Endometrium (tissue), 2 donors: ENCODE measurements at regions not wholly inside any gene's neighbourhood (a gene's known extent, or its start where the extent isn't known, plus 50 kb on each side); places are given as distances from the start of the nearest gene placed in this dataset.

Experiments used
- FAIRE-seq: peaks from 2 replicates; lab custom pipeline; 2012; peaks lifted over from hg19 to GRCh38; lab: Jason Lieb, UNC
- donor health status: control.
- donor health status: control.

DNA sequence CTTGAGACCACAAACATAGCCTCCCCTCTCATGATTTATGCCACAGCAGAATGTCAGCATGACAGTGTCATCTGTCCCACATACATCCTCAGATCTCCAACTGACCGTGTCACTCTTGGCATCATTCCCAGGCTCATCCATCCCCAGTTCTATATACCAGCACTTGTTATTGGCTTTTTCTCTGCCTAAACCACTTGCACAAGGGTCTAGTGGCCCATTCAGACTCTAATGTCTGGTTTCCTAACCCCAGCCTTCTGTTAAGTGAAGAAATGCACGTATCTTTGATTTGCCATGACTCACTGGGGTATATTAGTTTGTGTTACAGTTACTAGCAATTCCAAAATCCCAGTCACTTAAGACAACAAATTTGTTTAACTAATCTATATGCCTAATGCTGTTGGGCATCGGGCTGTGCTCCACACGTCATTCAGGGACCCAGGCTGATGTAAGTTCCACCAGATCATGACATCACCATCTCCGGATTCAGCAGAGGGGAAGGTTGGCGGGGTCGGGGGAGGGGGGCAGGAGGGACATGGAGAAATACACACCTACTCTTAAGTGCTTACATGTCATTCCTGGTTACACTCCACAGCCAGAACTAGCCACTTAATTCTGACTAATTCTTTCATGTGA, 517.4 kb downstream of the BUD13 start:
- no peak for FAIRE-seq

DNA sequence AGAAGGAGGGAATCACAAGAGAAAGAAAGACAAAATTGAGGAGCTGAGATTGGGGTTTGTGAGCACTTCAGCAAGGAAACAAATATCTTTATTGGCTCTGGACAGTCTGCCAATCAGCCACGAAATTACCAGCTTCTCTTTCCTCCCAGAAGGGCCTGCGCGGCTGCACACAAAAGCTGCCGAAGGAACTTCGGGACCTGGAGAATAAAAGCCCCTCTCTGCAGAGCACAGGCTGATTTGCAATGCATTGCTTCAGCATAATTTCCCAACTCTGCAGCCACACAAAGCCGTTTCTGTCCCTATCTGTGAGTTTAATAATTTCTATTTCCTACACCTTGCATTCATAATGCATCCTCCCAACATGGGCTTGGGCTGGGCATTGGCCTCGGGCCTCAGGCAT, 522.6 kb downstream of the BUD13 start:
- FAIRE-seq = no peak

DNA sequence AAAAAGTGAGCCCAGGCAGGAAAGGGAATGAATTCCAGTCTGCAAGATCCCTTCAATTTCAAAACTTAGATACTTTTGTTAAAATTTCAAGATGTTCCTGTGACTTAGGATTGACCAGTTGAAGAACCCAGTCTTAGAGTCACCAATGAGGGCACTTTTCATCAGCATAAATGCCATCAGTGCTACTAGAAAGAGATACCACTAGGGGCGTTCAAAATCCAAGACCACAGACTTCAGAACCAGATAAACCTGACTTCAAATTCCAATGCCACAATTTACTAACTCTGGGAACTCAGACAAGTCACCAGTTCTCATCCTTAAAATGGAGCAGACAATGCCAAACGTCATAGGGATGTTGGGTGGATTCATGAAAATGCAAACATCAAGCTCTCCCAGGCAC, 523.2 kb downstream of the BUD13 start:
- no peak for FAIRE-seq

DNA sequence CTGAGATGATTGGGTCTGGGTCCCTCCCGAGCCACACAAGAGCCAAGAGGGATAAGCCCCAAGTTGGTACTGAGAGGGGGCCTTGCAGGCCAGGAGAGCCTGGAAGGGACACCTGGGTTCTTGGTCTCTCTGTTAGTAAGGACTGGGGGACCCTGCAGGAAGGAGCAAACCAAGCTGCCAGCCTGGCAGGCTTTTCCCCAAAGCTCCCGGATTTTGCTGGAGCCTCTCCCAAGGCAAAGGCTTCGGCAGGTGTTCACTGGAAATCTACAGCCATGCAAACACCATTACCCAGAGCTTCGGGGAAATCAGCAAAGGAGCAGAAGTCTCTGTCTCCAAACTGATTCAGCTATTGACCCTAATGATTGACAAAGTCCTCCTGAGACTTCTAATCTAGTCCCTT, 527.9 kb downstream of the BUD13 start:
- FAIRE-seq = no peak

DNA sequence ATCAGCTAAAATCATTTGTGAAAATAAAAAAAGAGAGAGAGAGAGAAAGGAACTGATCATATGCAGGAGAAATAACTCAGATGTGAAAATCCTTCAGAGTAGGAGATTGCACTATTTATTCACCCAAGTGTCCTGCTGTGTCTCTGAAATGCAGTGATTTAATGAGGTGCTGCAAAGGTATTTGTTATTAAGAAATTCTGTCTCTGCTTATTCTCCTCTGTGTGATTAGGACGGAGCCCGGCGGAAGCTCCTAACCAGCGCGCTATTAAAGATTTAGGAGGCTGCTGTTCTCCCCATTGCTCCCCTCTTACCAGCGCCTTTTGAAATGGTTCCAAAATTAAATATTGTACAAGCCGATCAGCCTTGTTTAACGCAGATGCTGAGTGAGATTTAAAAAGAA, 528.3 kb downstream of the BUD13 start:
- FAIRE-seq = no peak

DNA sequence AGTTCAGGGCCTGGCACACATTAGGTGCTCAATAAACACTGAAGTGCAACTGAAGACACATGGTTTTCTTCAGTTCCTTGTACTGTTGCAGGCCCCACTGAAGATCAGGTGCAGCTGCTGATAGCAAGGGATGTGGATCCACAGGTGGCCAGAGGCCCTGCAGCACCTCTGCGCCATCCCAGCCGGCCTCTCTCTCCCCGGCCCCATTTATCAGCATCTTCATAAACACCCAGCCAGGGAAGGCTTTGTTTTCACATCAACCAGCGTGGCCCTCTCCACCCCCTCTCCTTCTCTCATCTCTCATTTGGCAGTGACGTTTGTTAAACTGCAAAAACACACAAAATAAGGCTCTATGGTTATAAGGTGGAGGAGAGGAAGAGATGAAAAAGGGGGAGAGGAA, 528.8 kb downstream of the BUD13 start:
- no peak for FAIRE-seq

DNA sequence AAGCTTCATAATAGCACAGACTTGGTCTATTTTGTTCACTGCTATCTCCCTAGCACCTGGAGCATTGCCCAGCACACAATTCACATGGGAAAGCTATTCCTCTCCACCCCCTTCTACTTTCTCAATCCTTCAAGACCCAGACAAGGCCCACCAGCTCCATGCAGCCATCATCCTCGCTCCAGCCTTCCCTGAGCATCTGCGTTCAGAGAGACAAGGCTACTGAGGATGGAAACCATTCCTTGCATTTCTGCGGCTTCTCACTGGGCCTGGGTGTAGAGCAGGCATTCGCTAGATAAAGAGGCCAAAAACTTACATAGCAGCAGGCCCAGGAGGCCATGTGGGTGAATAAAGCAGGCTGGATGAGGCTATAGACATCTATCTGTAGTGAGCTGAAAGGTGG, 530.8 kb downstream of the BUD13 start:
- FAIRE-seq = no peak

DNA sequence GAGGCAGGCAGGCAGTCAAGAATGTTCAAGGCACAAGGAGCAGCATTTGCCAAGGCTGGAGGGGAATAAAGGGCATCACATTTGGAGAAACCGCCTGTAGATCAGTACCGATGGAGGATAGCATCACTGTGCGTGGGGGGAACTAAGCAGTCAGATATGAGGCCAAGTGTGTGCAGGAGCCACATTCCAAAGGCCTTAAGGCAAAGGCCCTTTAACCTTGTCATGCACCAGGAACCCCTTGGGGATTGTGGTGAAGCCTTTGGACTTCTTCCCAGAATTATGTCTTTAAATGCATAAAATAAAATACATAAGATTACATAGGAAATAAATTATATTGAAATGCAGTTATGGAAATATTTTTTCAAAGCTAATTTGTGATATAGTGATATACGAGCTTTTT, 532.1 kb downstream of the BUD13 start:
- FAIRE-seq = no peak

DNA sequence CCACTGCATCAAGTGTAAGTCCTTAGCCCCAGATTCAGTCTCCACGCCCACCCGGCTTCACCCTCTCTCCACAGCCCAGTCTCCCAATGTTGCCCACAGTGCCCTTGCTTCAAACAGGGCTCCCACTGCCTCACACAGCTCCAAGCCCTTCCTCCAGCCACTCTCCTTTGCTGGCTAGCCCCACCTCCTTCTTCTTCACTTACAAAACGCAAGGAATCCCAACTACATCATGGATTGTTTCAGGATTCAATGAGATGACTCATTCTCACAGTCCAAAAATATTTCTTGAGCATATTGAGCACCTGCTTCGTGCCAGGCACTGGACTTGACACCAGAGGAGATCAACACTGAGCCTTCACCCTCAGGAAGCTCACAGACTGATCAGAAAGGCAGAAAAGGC, 533.5 kb downstream of the BUD13 start:
- FAIRE-seq = no peak

DNA sequence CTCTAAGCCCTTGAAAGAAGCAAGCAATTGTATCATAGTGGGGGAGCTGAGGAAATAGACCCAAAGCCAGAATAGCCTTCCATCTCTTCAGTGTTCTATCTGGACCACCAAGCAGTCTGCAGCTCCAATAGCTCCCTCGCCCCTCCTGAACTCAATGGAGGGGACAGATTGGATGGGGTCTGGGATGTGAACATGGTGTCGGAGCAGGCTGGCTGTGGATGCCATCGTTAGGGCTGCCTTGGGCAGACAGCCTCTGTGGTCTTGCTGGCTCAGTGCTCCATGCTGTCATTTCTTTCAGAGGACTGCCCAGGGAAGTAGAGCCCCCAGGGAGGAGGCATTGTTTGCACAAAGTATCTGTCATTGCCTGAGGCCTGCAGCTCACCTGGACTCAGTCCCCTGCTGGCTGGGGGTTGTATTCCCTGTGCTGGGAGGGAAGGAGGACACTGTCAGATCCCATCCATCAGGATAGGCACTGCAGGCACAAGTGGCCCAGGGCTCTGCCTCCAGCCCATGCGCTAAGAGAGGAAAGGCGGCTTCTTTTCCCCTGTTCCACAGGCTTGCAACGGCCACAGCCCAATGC, 537.7 kb downstream of the BUD13 start:
- FAIRE-seq = no peak

DNA sequence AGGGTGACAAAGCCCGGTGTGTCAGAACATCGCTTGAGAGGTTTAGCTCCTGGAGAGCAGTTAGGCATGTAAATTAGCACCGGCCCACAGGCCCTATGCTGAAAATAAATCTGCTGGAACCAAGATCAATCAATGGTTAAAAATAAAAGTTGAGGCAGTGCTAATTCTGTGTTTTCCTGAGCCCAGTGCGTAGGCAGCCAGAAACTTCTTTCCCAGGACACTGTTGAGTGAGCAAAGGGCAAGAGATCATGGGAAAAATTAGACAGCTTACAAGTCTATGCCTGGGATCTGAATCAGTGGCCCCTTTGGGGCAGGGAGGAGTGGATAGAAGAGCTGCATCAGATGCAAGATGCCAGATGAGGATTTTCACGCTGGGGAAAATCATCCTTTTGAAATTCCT, 539.2 kb downstream of the BUD13 start:
- no peak for FAIRE-seq

DNA sequence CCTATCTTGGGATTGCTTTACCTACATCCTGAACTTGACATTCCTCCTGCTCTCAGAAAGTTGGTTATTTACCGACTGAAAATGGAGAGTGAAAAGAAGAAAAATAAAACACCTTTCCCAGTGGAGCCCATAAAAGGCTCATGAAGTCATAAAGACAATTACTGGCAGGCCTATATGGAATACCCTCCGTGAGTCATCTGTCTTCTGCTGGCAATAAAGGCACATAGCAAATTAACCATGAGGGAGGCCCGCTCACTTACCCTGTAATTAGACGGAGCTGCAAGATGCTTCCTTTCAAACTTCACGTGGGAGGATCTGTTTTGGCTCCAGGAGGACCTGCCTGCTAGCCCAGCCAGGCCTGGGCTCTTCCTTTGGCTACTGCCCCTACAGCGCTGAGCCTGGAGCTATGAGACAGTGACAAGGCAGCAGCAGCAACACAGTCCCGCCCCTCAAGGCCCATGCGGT, 540.4 kb downstream of the BUD13 start:
- no peak for FAIRE-seq

DNA sequence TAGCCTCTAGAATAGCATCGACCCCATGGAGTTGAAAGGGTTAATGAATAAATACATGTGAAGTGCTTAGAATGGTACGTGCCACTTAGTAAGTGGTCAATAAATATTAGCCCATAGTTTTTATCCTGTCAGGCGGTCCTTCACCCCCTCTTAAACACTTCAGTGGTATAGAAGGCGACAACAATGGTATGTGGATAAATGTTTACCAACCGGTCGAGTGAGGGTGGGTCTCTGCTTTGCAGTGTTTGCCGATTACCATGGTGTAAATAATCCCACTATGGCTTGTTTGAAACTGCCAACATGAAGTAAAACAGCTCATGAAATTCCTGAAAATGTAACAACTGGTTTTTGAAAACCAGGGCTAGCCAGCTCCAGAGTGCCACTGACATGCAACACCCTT, 541.2 kb downstream of the BUD13 start:
- no peak for FAIRE-seq

DNA sequence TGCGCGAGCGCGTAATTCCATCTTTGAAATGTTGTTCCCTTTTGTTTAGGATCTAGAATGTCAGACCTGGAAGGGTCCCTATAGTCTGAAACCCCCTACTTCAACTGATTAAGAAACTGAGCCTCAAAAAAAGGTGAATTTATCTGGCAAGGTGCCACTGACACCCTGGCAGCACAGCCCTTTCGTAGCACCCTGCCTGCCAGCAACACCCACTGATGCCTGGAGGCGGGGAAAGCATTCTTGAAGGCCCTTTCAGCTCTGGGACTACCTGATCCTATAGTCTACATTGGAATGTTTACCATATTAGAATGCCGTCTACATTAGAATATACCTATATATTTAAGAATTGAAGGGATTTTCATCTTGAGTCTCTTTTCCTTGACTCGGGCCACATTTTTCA, 542.3 kb downstream of the BUD13 start:
- no peak for FAIRE-seq

DNA sequence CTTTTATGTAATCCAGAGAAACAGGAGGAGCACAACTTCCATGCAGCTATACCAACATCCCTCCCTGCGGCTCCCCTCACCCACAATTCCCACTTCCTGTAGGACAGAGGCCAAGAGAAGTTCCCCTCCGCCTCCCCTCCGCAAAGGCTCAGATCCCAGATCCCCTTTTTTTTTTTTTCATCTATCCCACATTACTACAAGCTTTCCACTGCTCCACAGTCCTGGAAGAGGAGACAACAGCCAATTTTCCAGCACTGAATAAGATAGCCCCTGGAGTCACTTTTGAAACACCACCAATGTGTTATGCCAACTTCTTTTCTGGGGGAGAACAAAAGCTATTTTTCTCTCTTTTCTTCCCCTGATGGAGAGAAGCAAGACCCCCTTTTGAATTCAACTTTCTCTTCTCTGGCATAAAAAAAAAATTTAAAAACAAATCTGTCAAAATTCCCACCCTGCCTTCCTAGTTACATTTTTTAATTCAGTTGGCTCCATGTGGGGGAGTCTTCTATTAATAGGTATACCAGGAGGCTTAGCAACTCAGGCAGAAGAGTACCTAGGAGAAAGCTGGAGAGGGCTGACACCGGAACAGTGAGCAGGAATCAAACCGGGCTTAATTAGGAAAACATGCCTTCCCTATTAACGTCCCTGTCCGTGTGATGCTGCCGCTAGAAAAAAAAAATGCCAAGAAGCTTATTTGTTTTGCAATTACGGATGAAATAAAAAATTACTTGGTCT, 543.4 kb downstream of the BUD13 start:
- no peak for FAIRE-seq

DNA sequence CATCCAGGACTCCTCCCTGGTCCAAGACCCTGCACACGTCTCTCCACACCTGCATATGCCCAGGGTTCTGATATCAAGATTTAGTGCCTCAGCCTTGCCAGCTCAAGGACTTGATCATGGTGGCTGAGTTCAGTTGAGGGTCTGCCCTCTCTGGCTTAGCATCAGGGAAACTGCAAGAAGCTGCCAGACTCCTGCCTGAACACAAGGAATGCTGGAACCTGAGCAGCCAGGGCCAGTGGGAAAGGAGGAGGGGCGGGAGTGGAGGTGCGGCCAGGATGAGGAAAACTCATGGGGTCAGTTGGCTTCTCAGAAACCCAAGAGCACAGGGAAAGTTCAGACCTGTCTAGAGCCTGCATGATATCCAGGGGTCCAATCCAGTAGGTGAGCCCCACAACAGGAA, 546.1 kb downstream of the BUD13 start:
- FAIRE-seq = no peak

DNA sequence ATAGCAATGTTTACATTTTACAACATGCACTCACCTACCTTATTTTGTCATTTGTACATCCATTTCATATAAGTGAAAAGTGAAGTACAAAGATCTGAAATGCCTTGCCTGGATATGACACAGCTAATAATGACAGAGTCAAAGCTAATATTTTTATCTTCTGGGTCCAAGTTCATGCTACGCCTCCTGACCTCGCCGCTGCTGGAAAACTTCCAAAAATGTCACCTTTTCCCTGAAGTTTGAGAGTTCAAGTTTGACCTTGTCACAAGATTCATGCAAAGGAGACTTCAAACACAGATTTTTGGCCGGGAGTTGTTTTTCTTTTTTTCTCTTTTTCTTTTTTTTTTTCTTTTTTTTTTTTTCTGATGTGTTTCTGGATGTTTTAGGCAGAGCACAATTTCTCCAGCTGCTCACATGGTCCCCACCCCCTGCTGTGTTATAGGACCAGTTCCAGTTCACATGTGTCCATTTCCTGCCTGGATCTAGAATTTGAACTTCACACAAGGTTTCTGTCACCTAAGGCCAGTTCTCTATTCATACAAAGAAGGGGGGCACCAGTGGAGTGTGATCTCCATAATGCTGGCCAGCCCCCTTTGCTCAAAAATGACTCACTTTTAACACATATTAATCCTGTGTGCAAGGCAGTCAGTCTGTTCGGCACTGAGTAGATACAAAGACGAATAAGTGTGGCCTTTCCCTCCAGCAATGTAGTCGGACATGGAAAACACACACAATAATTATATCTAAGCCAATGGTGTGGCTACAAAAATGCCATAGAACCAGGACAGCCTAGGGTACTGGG, 546.8 kb downstream of the BUD13 start:
- FAIRE-seq = no peak

DNA sequence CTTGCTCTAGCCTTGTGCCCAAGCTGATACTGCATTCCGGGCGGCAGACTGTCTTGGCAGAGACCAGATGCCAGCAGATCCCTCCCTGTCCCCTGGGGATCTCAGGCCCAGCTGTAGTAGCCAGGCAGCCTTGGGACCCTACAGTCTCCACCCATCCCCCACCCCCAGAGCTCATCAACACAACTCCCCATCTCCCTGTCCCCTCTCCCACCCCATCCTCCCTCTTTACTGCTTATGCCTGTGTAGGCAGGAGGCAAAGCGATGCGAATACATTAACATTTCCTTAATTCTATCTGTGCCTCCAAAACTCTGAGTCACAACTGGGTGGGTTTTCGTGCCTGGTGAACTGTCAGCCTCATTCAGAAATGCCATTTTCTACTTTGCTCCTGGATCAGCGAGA, 547.6 kb downstream of the BUD13 start:
- no peak for FAIRE-seq

DNA sequence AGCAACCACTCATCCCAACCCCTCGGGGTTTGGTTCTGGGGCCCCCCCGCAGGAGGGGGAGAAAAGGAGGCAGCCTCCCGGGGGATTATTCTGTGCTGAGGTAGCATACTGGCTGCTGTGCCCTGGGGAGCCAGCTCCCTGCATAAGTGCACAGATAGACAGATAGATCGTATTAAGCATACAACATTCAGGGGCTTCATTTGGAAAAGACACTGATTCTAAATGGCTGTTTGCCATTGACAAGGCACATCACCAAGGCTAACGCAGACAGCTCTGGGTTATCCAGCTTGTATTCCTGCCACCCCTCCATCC, 547.9 kb downstream of the BUD13 start:
- FAIRE-seq = no peak

DNA sequence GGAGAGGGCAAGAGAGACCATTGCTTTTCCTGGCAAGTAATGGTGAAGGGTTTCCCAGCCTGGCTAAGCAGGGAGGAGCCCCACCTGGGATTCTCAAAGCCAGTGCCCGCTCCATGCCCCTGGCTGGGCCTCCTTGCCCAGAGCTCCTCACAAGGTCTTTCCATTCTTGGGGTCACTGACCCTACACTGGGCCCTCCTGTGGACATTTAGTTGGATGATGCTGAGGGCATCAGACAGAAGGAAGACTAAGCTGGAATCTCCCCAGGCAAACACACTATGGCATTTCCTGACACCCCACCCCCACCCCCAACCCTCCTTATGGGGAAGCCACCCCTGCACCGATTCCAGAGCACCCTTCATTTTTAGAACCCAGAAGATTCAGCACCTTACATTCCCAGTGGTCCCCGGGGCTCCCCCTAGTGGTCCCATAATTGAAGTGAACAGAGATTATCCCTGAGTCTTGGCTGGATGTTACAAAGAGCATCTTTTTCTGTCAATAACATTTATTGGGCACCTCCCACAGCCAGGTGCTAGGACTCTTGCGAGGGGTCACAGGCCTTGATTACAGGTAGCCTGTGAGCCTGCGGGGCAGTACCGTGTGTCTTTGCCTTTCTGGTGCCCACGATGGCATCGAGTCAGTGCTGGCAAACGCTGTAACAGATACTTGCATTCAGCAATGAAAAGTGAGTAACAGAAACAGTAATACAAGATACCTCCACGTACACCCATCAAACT, 548.5 kb downstream of the BUD13 start:
- FAIRE-seq = no peak

DNA sequence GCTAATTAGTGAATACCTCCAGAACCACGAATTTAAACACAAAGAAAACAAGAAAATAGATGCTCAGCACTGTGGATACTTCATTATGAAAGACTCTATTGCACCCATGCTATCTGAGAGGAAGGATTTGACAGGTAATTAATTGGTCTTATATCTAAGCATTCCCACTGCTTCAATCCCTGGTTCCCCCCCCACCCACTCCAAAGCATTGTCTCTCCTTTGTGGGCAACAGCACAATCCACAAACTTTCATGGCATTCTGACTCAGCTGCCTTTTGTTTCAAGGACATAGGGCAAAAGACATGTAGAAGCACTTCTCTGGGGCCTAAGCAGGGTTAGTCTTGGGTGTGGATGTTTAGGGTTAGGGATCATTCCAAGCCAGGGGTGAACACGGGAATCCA, 551.4 kb downstream of the BUD13 start:
- FAIRE-seq = no peak

DNA sequence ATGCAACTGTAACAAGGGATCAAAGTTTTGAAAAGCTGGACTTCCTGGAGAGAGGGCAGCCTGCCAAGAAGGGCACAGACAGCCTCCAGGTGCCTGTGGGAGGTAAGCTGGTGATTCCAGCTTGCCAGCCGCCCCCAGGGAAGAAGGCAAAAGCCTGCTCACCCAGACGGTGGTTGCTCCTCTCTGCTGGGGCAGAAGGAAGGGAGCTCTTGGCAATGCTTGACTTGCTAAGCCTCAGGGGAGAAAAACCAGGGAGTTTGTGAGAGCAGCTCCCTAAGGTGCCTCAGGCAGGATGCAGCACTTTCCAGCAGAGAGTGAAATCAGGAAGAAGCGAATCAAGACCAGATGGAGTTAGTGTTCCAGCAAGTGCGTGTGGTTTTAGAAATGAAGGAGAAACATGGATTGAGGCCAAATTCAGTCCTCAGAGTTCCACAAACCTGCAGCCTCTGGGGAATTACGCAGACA, 553.6 kb downstream of the BUD13 start:
- FAIRE-seq = no peak
